ENCODE measurements at regions not wholly inside any gene's neighbourhood (a gene's known extent, or its start where the extent isn't known, plus 50 kb on each side); places are given as distances from the start of the nearest gene placed in this dataset.
"Not testable (repeated sequence)": the region's sequence is repeated elsewhere in the genome, so short reads cannot be mapped to it uniquely, and the experiment has no call there.

DNA sequence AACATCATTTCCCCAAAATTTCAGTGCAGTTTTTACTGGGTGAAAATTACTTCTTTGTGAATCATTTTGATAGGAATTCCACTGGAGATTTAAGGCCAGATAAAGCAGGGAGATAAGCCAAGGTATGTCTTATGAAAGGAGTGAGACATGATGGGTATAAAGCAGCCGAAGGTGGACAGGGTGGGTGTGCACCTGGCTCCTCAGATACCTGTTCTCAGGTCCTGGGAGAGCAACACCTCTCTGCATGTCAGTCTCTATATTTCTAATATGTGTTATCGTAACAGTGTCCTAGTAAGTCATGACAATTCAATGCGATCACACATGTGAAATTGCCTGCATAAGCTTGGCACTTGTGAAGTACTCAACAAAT, 768.8 kb downstream of the RNF144A start:
- Mint-ChIP-seq H3K36me3 (ENCODE audit: low read depth) (no peaks in the 10 kb centered on the region), H3K27me3 (no peaks in the 10 kb centered on the region), H3K4me1 (ENCODE audit: low read depth) (peaks cover 3% of the 10 kb centered on the region), H3K27ac (no peak overlapping the region), H3K9me3 (peaks cover 4% of the 10 kb centered on the region), H3K4me3 (no peak overlapping the region)

DNA sequence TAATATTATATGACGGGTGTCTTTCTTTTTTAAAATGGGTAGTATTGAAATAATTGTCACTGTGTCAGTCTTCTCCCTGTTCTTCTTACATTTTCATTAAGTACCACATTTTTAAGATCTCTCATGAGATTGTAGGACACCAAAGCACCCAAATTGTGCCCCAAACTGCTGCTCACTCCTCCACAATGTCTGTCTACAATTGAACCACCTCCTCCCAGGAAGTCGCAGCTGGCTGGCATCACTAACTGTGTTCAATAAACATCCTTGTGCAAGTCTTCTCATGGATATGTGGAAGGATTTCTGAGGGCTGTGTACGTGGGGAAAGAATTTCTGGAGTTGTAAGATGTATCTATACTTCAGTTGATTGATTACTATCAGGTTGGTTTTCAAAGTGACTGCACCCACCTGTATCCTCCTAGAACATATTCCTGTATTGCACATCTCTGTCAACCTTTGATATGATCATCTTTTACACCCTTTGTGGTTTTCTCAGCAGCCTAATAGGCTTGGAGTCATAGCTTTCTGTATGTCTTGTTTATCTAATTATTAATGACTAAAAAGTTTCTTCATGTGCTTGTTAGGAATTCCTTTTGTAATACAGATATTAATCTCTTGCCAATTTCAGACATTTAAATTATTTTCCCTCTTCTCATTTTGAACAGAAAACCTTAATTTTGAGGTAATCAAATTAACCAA, 774.9 kb downstream of the RNF144A start:
- Mint-ChIP-seq H3K27ac (peak overlapping the region; percentile 9), H3K4me1 (ENCODE audit: low read depth) (peaks cover 44% of the 10 kb centered on the region), H3K4me3 (no peak overlapping the region)

DNA sequence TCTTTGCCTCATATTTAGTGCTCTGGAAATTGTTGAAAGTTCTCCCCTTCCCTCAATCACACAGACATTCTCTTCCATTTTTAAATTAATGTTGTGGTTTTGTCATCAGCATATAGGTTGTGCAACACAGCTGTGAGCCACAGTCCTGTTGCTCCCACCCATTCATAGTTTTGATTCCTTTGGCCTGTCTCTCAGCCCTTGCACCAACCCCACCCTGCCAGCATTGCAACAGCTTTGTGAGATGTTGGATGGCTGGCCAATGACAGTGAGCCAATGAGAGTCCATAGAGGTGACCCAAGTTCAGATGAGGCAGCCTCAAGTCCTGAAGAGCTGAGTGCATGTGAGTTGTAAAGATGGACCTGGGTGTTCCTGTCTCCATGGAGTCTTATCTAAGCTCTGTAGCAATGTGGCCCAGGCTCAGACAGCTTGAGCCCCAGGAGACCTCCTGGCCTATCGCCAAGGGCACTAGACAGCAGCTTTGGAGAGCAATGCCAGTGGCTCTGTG, 775.5 kb downstream of the RNF144A start:
- Mint-ChIP-seq H3K27ac (no peak overlapping the region), H3K4me1 (ENCODE audit: low read depth) (peaks cover 44% of the 10 kb centered on the region), H3K9me3 (no peaks in the 10 kb centered on the region), H3K36me3 (ENCODE audit: low read depth) (no peaks in the 10 kb centered on the region), H3K27me3 (no peaks in the 10 kb centered on the region), H3K4me3 (no peak overlapping the region)

More for the DNA sequence above, 774.9 kb downstream of the RNF144A start:
- Mint-ChIP-seq H3K36me3 (ENCODE audit: low read depth) (no peaks in the 10 kb centered on the region), H3K9me3 (no peaks in the 10 kb centered on the region), H3K27me3 (no peaks in the 10 kb centered on the region)

DNA sequence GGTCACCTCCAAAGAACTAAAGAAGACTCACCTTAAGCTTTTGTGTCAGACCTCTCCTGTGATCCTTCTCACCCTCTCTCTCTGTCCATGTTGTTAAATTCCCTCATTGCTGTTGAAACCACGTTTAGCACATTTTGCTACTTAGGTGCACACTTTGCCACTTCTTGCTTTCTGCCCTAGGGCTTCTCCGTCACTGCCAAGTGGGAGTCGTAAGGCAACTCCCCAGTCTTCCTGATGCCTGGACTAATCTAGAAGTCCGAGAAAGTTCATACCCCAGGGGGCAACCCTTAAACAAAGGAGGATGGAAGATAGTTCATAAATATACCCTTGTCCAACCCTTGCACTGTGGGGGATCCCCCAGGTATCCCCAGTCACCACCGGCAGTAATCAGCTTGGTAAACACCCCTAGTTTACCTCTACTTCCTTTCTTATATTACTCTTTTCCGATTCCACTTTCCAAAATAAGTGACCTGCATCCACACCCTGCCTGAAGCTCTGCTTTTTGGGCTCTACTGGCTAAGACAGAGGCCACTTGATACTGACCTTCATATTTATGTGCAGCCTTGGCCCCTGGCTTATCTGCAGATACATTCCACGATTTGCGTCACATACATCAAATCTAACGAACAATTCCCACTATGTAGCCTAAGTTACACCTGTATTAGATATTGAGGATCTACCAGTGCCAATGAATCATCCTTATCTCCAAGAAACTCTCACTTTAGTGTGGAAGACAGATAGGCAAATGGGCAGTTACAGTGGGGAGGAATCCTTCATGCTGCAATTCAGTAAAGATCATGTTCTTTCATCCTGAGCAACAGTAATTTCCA, 776.2 kb downstream of the RNF144A start:
- Mint-ChIP-seq H3K9me3 (no peaks in the 10 kb centered on the region), H3K4me1 (ENCODE audit: low read depth) (peaks cover 44% of the 10 kb centered on the region), H3K4me3 (peak overlapping the region; percentile 41), H3K27ac (peak overlapping the region; percentile 49), H3K27me3 (no peaks in the 10 kb centered on the region), H3K36me3 (ENCODE audit: low read depth) (no peaks in the 10 kb centered on the region)

DNA sequence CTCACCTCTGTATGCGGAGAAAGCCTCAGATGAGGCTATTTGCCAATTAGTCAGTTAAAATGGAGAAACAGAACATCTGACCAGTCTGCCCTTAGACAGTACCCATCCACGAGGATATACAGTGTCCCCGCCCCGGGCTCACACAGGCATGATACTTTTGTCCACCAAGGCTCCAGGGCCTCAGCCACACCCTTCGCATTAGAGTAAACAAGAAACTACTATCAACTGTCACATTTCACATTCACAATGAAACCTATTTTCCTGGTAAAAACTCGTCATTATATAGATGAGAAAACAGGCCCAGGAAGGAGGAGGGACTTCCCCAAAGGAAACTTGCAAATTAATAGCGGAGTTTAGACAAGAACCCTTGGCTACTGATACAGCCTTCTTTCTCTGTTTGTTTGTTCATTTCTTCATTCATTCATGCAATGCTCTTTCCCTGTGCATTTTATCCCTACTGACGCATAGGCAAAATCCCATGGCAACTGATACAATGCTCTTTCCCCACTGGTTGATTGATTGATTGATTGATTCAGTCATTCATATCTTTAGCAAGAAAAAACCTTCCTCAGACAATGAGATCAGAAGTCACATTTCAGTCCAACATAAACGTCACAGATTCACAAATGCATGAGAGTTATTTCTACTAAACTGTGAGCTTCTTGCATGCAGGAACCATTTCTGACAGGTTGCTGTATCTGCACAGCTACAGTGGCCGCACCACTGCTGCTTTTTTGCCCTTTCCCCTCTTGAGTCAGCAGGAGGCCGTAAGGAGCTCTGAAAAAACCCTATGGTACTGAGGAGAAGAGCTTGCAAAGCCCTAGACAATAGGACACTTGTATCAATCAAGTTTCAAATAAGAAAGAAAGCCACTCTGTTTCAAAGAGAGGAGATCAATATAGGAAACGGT, 777.1 kb downstream of the RNF144A start:
- Mint-ChIP-seq H3K9me3 (no peaks in the 10 kb centered on the region), H3K4me1 (ENCODE audit: low read depth) (peaks cover 44% of the 10 kb centered on the region), H3K36me3 (ENCODE audit: low read depth) (no peaks in the 10 kb centered on the region), H3K27me3 (no peaks in the 10 kb centered on the region), H3K27ac (peak overlapping the region; percentile 66), H3K4me3 (peak overlapping the region; percentile 41)

DNA sequence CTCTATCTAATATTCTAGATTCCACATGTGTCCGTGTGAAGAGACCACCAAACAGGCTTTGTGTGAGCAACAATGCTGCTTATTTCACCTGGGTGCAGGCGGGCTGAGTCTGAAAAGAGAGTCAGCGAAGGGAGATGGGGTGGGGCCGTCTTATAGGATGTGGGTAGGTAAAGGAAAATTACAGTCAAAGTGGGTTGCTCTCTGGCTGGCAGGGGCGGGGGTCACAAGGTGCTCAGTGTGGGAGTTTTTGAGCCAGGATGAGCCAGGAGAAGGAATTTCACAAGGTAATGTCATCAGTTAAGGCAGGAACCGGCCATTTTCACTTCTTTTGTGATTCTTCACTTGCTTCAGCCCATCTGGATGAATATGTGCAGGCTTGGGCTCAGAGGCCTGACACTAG, 779.3 kb downstream of the RNF144A start:
- not testable (repeated sequence) for H3K27ac Mint-ChIP-seq; H3K27me3 Mint-ChIP-seq; H3K4me3 Mint-ChIP-seq; H3K9me3 Mint-ChIP-seq; H3K36me3 Mint-ChIP-seq (ENCODE audit: low read depth)
- peaks cover 41% of the 10 kb centered on the region for H3K4me1 Mint-ChIP-seq (ENCODE audit: low read depth)

DNA sequence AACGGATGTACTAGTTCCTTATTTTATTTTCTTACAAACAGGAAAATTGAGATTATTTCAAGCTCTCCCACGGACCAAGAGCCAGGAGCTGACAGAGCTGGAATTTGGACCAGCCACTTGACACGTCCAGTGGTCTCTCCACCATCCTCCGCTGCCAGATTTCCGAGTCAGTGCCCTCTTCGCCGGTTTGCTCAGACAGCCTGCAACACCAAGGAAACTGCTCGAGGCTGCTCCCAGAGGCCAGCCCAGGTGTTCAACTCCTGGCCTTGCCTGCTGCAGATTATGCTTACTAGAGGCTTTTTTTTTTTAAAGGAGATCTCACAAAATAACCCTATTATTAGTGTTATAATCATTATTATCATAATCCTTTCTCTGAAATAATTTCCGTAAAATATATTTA, 779.8 kb downstream of the RNF144A start:
- Mint-ChIP-seq H3K27me3 (no peaks in the 10 kb centered on the region), H3K4me3 (no peak overlapping the region), H3K27ac (no peak overlapping the region), H3K4me1 (ENCODE audit: low read depth) (peaks cover 37% of the 10 kb centered on the region), H3K9me3 (no peaks in the 10 kb centered on the region), H3K36me3 (ENCODE audit: low read depth) (no peaks in the 10 kb centered on the region)

DNA sequence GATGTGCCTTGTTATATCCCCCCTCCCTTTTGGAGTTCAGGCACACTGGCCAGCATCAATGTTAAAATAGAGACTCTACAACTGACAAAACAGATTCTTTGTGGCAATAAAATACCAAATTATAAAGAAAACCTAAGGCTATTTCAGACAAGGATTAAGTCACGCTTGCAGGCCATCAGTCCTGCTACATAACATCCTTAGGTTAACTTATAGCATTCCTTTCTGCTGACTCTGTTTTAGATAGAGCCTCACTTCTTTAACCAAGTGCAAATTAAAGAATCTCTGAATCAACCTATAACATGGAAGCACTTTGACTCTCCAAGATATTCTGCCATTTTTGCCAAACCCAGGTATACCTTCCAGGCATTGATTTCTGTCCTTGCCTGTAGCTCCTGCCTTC, 784.6 kb downstream of the RNF144A start:
- H3K4me3 Mint-ChIP-seq: no peak overlapping the region

DNA sequence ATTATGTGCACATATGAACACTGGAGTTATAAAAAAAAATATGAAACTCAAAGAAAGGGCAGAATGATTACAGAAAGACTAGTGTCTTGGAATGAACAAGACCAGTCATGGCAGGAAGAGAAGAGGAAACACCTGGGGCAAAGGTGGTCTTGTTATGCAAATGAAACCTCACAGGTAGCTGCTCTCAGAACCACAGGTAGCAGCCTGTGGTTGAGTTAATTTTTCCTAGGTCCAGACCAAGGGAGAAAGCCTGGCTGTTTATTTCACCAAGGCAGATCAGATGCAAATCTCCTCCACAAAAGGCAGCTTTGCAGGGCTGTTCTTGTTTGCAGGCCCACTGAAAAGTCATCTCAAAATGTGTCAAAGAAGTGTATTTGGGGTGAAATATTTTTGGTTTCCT, 785.8 kb downstream of the RNF144A start:
- no peaks in the 10 kb centered on the region for H3K27me3 Mint-ChIP-seq
- no peaks in the 10 kb centered on the region for H3K36me3 Mint-ChIP-seq (ENCODE audit: low read depth)
- H3K9me3 Mint-ChIP-seq: no peaks in the 10 kb centered on the region
- H3K27ac Mint-ChIP-seq: no peak overlapping the region
- H3K4me3 Mint-ChIP-seq: no peak overlapping the region
- H3K4me1 Mint-ChIP-seq (ENCODE audit: low read depth): peaks cover 5% of the 10 kb centered on the region

More for the DNA sequence above, 784.6 kb downstream of the RNF144A start:
- no peaks in the 10 kb centered on the region for H3K9me3 Mint-ChIP-seq
- H3K36me3 Mint-ChIP-seq (ENCODE audit: low read depth): no peaks in the 10 kb centered on the region
- H3K27ac Mint-ChIP-seq: no peak overlapping the region
- H3K27me3 Mint-ChIP-seq: no peaks in the 10 kb centered on the region
- H3K4me1 Mint-ChIP-seq (ENCODE audit: low read depth): peaks cover 8% of the 10 kb centered on the region

DNA sequence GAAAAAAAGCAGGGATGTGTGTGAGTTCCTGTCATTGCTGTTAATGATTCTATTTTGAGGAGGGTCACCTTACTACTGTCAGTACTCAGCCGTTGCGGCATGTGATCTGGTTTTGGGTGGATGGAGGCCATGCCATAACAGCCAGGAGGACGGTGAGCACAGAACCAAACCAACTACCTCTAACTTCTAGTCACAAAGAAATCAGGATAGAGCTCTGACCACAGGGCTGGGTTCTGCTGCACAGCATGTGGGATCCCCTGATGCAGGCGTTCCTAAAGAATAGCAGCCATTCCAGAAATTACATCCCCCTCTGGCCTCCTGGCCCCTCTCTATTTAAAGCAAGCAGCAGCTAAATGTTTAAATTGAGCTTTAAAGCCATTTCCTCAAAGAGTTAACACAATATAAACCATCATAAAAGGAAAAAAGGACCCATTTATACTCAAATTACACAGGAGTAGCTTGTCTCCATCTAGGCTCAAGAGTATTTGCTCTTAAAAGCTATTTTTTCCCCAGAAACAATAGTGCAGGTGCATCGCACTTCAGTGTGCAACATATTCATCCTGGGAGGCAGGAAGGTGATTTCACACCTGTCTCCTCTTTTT, 786.4 kb downstream of the RNF144A start:
- Mint-ChIP-seq H3K36me3 (ENCODE audit: low read depth) (no peaks in the 10 kb centered on the region), H3K4me3 (no peak overlapping the region), H3K27me3 (no peaks in the 10 kb centered on the region), H3K4me1 (ENCODE audit: low read depth) (peaks cover 5% of the 10 kb centered on the region), H3K27ac (no peak overlapping the region), H3K9me3 (no peaks in the 10 kb centered on the region)

DNA sequence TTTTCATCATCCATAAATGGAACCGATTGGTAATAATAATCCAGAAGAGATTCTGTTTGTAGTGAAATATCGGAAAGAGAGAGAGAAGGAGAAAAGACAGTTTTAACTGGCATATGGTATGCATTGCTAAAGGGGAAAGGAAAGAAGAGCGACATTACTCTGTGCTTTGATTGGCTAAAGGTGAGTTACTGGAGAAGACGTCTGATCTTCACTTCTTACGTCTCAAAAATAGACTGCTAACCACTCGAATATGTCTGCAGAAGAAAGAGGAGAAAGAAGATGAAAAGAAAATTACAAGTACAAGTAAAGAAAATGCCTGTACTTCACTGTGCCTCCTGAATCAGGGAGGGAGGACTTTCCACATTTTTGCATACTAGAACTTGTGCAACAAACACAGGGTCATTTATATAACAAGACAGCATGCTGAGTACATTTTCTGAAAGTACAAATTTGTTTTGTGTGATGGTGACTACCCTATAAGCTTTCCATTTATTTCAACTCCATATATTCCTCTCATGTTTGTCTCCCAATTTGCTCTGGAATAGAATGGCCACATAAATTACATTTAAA, 787.2 kb downstream of the RNF144A start:
- Mint-ChIP-seq H3K27me3 (no peaks in the 10 kb centered on the region), H3K4me1 (ENCODE audit: low read depth) (peaks cover 5% of the 10 kb centered on the region), H3K9me3 (no peaks in the 10 kb centered on the region), H3K4me3 (no peak overlapping the region), H3K27ac (no peak overlapping the region), H3K36me3 (ENCODE audit: low read depth) (no peaks in the 10 kb centered on the region)

DNA sequence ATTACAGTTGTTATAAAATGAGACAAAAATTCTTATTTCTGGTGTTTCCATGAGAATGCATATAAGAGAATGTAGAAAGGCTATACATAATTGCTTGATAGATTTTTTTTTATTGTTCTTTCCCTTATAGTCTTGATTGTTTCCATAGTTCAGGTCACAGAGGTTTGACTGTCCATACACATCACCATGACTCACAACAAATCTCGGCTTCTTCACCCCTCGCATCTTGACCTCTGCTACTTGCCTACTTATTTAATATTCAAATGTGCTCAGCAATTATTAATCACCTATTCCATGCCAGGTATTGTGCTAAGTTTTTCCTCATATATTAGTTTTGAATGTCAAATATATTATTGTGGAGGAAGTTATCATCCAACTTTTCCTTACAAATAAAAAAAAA, 789.6 kb downstream of the RNF144A start:
- Mint-ChIP-seq H3K27ac (no peak overlapping the region), H3K4me1 (ENCODE audit: low read depth) (peaks cover 5% of the 10 kb centered on the region), H3K36me3 (ENCODE audit: low read depth) (no peaks in the 10 kb centered on the region), H3K27me3 (no peaks in the 10 kb centered on the region), H3K4me3 (no peak overlapping the region), H3K9me3 (no peaks in the 10 kb centered on the region)

DNA sequence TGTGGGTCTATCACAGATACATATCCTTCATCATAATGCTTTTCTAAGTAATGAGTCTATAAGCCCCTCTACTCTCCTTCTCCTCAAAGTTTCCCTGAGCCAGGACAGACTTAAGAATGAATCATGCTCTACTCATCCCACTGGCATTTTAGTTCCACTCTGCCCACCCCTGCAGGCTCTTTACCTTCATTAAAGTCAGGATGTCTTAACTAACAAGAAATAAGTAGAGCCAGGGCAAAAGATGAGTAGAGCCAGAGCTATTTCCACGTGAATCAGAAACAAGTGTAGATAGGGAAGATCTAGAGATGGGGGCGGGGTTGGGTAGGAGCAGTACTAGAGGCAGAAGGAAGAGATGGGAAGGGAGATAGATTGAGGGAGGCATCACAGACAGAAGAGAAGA, 790.5 kb downstream of the RNF144A start:
- H3K4me3 Mint-ChIP-seq: no peak overlapping the region
- no peaks in the 10 kb centered on the region for H3K9me3 Mint-ChIP-seq
- no peak overlapping the region for H3K27ac Mint-ChIP-seq
- peaks cover 5% of the 10 kb centered on the region for H3K4me1 Mint-ChIP-seq (ENCODE audit: low read depth)
- H3K27me3 Mint-ChIP-seq: no peaks in the 10 kb centered on the region
- H3K36me3 Mint-ChIP-seq (ENCODE audit: low read depth): no peaks in the 10 kb centered on the region

DNA sequence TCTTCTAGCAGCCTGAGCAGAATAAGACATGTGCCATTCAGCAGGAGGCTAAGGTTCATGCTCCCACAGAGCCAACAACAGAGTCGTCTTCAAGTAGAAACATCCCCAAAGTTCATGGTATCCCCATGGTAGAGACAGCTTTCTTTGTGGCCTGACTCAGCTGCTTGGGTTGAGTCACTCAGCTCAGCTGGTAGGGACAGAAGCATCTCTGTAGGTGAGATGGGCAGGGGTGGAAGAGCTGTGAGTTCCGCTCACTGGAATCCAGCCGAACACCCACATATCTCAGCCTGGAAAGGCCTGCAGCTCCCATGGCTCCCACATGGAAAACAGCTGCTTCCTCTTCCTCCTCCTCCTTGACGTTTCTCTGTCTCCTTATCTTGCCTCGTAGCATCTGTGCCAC, 792.7 kb downstream of the RNF144A start:
- H3K27ac Mint-ChIP-seq: no peak overlapping the region
- no peaks in the 10 kb centered on the region for H3K4me1 Mint-ChIP-seq (ENCODE audit: low read depth)
- no peaks in the 10 kb centered on the region for H3K27me3 Mint-ChIP-seq
- no peaks in the 10 kb centered on the region for H3K36me3 Mint-ChIP-seq (ENCODE audit: low read depth)
- H3K4me3 Mint-ChIP-seq: no peak overlapping the region
- H3K9me3 Mint-ChIP-seq: no peaks in the 10 kb centered on the region
